H1 (cell line): ENCODE measurements at regions not wholly inside any gene's neighbourhood (a gene's known extent, or its start where the extent isn't known, plus 50 kb on each side); places are given as distances from the start of the nearest gene placed in this dataset.

ENCODE experiments used
- CTCF ChIA-PET: fragments of 300-600 bp; sonication (Branson Sonifier 250); formaldehyde crosslinking; loops from one replicate; lab custom pipeline; 2021; ENCODE audit not compliant: partially characterized antibody; lab: Charles Lee
- POLR2A ChIA-PET: fragments of 300-600 bp; sonication (Branson Sonifier 250); formaldehyde crosslinking; loops from one replicate; lab custom pipeline; 2021; ENCODE audit warnings: inconsistent platforms; ENCODE audit not compliant: partially characterized antibody; lab: Charles Lee
- DNase-seq, 2 experiments: peaks; one replicate each; pipeline versions ENCODE4 v3.0.0 to v3.0.0-alpha.2; 2010 to 2022; ENCODE audit warnings: low spot score in 2 of 2, low read depth in 1 of 2, mixed read lengths in 1 of 2
- FAIRE-seq: peaks from 2 replicates; lab custom pipeline; 2011; peaks lifted over from hg19 to GRCh38; lab: Jason Lieb, UNC
- H2AFZ ChIP-seq: 2 replicates; pipeline ENCODE4 v1.8.1; 2012; ENCODE audit warnings: low read length, inconsistent platforms
- H2AK5ac ChIP-seq: 2 replicates; pipeline ENCODE4 v1.6.1; 2013; ENCODE audit warnings: low read depth, low read length
- H2BK120ac ChIP-seq: replicated peaks from 2 replicates; pipeline ENCODE3; 2013; ENCODE audit warnings: low read depth, low read length, inconsistent platforms
- H2BK12ac ChIP-seq: 2 replicates; pipeline ENCODE4 v1.6.1; 2013; ENCODE audit warnings: low read depth, low read length
- H2BK15ac ChIP-seq: 2 replicates; pipeline ENCODE4 v1.6.1; 2013; ENCODE audit warnings: low read length
- H2BK20ac ChIP-seq: 2 replicates; pipeline ENCODE4 v1.6.1; 2013; ENCODE audit warnings: low read length
- H2BK5ac ChIP-seq: 2 replicates; pipeline ENCODE4 v1.6.1; 2013; ENCODE audit warnings: low read depth, low read length
- H3K14ac ChIP-seq: 2 replicates; pipeline ENCODE4 v1.6.1; 2013; ENCODE audit warnings: inconsistent platforms; ENCODE audit not compliant: insufficient read length
- H3K18ac ChIP-seq: 2 replicates; pipeline ENCODE4 v1.6.1; 2013; ENCODE audit warnings: low read length; ENCODE audit errors: extremely low read depth
- H3K23ac ChIP-seq: 2 replicates; pipeline ENCODE4 v1.6.1; 2013; ENCODE audit warnings: inconsistent platforms; ENCODE audit not compliant: insufficient read length
- H3K23me2 ChIP-seq: 2 replicates; pipeline ENCODE4 v1.6.1; 2013; ENCODE audit warnings: low read depth, low read length
- H3K27ac ChIP-seq: 2 replicates; pipeline ENCODE4 v1.6.1; 2011; ENCODE audit warnings: low read depth, low read length, inconsistent platforms
- H3K27me3 ChIP-seq, 4 experiments: replicated peaks in 1 of 4; 1 replicate in 1 of 4; 2 replicates in 3 of 4; pipeline versions ENCODE4 v1.6.1 to v1.8.1; 2011 to 2013; ENCODE audit warnings: low read length in 3 of 4, mild to moderate bottlenecking in 3 of 4, inconsistent platforms in 2 of 4, mixed read lengths in 2 of 4, moderate library complexity in 1 of 4; ENCODE audit not compliant: control insufficient read depth in 3 of 4, insufficient read depth in 3 of 4; ENCODE audit errors: extremely low read depth in 1 of 4
- H3K36me3 ChIP-seq, 4 experiments: 2 replicates each; pipeline versions ENCODE4 v1.6.1 to v1.8.1; 2011 to 2013; ENCODE audit warnings: mild to moderate bottlenecking in 4 of 4, low read length in 3 of 4, moderate library complexity in 2 of 4, control low read depth in 1 of 4, inconsistent platforms in 1 of 4; ENCODE audit not compliant: insufficient read depth in 4 of 4, control insufficient read depth in 2 of 4
- H3K4ac ChIP-seq: replicated peaks from 2 replicates; pipeline ENCODE3; 2013; ENCODE audit warnings: low read length, low read depth, mixed read lengths, inconsistent platforms; ENCODE audit not compliant: insufficient read length
- H3K4me1 ChIP-seq, 4 experiments: replicated peaks in 1 of 4; 1 replicate in 1 of 4; 2 replicates in 3 of 4; pipeline versions ENCODE4 v1.6.1 to v1.8.1; 2011 to 2013; ENCODE audit warnings: low read length in 3 of 4, inconsistent platforms in 2 of 4, mixed read lengths in 1 of 4; ENCODE audit not compliant: insufficient read depth in 4 of 4, control insufficient read depth in 3 of 4
- H3K4me2 ChIP-seq, 2 experiments: 2 replicates each; pipeline versions ENCODE4 v1.6.1 to v1.8.1; 2011 to 2013; ENCODE audit warnings: low read depth in 2 of 2, low read length in 2 of 2, control low read depth in 1 of 2, inconsistent platforms in 1 of 2, mild to moderate bottlenecking in 1 of 2; ENCODE audit not compliant: insufficient read depth in 1 of 2
- H3K4me3 ChIP-seq, 4 experiments: fragments of 200-600, 300-600 bp in 1 of 4; sonication (generic), shearing (Covaris generic), sonication (Bioruptor Twin) in 1 of 4; 2 replicates each; pipeline versions ENCODE4 v1.5.1 to v1.8.1; 2011 to 2016; ENCODE audit warnings: low read length in 4 of 4, low read depth in 3 of 4, control low read depth in 2 of 4, inconsistent platforms in 2 of 4, mild to moderate bottlenecking in 2 of 4, mixed read lengths in 1 of 4, moderate library complexity in 1 of 4; ENCODE audit not compliant: insufficient read depth in 2 of 4; ENCODE audit errors: extremely low read depth in 1 of 4
- H3K56ac ChIP-seq: replicated peaks from 2 replicates; pipeline ENCODE3; 2013; ENCODE audit warnings: low read depth, mild to moderate bottlenecking, mixed read lengths, low read length, inconsistent platforms; ENCODE audit not compliant: insufficient read length
- H3K79me1 ChIP-seq: 2 replicates; pipeline ENCODE4 v1.6.1; 2013; ENCODE audit warnings: low read depth, low read length, control low read depth
- H3K79me2 ChIP-seq, 2 experiments: 2 replicates each; pipeline versions ENCODE4 v1.6.1 to v1.8.1; 2012 to 2013; ENCODE audit warnings: low read length in 2 of 2, mild to moderate bottlenecking in 2 of 2, inconsistent platforms in 1 of 2; ENCODE audit not compliant: insufficient read depth in 2 of 2, control insufficient read depth in 1 of 2
- H3K9ac ChIP-seq, 4 experiments: replicated peaks in 1 of 4; 1 replicate in 1 of 4; 2 replicates in 3 of 4; pipeline versions ENCODE4 v1.6.1 to v1.8.1; 2011 to 2013; ENCODE audit warnings: low read depth in 3 of 4, low read length in 3 of 4, control low read depth in 2 of 4, mild to moderate bottlenecking in 2 of 4, moderate library complexity in 2 of 4, inconsistent platforms in 1 of 4; ENCODE audit errors: extremely low read depth in 1 of 4
- H3K9me3 ChIP-seq, 2 experiments: 2 replicates each; pipeline versions ENCODE4 v1.6.1 to v1.8.1; 2012 to 2013; ENCODE audit warnings: mild to moderate bottlenecking in 2 of 2, moderate library complexity in 2 of 2, control low read depth in 1 of 2, inconsistent platforms in 1 of 2, low read depth in 1 of 2, low read length in 1 of 2, mixed read lengths in 1 of 2; ENCODE audit not compliant: insufficient read depth in 2 of 2
- H4K20me1 ChIP-seq, 2 experiments: replicated peaks in 1 of 2; 2 replicates each; pipeline versions ENCODE3 to v1.8.1; 2011 to 2013; ENCODE audit warnings: inconsistent platforms in 2 of 2, low read length in 2 of 2, mild to moderate bottlenecking in 1 of 2; ENCODE audit not compliant: insufficient read depth in 2 of 2, control insufficient read depth in 1 of 2
- H4K5ac ChIP-seq: 2 replicates; pipeline ENCODE4 v1.6.1; 2013; ENCODE audit warnings: low read length, low read depth, mixed read lengths, inconsistent platforms; ENCODE audit not compliant: insufficient read length
- H4K8ac ChIP-seq: 2 replicates; pipeline ENCODE4 v1.8.0; 2013; ENCODE audit warnings: mild to moderate bottlenecking, moderate library complexity, low read length, inconsistent platforms; ENCODE audit not compliant: insufficient read depth; ENCODE audit errors: extremely low read depth
- H4K91ac ChIP-seq: replicated peaks from 2 replicates; pipeline ENCODE3; 2013; ENCODE audit warnings: low read length, mixed read lengths, inconsistent platforms; ENCODE audit not compliant: insufficient read length
- CBX8 ChIP-seq: fragments of 300-800, 300-1000 bp; sonication (generic); IDR thresholded peaks from 2 replicates; pipeline ENCODE4 v1.7.1; 2016; ENCODE audit warnings: low read depth, low read length, borderline replicate concordance
- JUND ChIP-seq: IDR thresholded peaks from 2 replicates; pipeline ENCODE4 v1.6.1; 2011; ENCODE audit warnings: mild to moderate bottlenecking, improper control_type of control experiment, low read length
- NANOG ChIP-seq: IDR thresholded peaks from 2 replicates; pipeline ENCODE4 v1.6.1; 2011; ENCODE audit warnings: low read length, low read depth, mild to moderate bottlenecking, inconsistent platforms; ENCODE audit not compliant: insufficient read depth, poor library complexity, severe bottlenecking
- ZNF274 ChIP-seq: IDR thresholded peaks from 2 replicates; pipeline ENCODE4 v1.7.0; 2012; ENCODE audit warnings: low read length, borderline replicate concordance; ENCODE audit errors: extremely low read depth
- WGBS, 2 experiments: shearing (Covaris generic) in 1 of 2; methylation state at CpG; one replicate each; pipeline versions ENCODE4 v1.1.6 to v1.1.7; 2013 to 2015; ENCODE audit warnings: low lambda C conversion rate in 2 of 2, mixed read lengths in 2 of 2, inconsistent platforms in 1 of 2, low coverage in 1 of 2, missing lambda C conversion rate in 1 of 2; ENCODE audit not compliant: insufficient replicate concordance in 2 of 2, insufficient coverage in 1 of 2, insufficient read length in 1 of 2; ENCODE audit errors: extremely low coverage in 1 of 2, missing lambda C conversion rate in 1 of 2; 5-methylcytosine and 5-hydroxymethylcytosine counted together

GRCh38 chr16:63512910-63513309 is 1476.7 kb upstream of the CDH8 start:
- TF ChIP-seq CBX8 (no peak), JUND (no peak), ZNF274 (no peak), NANOG (no peak)
- Histone ChIP-seq H3K14ac (no peak overlapping the region), H3K27ac (no peak overlapping the region), H4K91ac (no peak overlapping the region), H4K20me1 (no peaks in the 10 kb centered on the region), H3K27me3 (no peaks in the 10 kb centered on the region), H3K36me3 (no peaks in the 10 kb centered on the region), H2BK12ac (no peak overlapping the region), H3K18ac (no peak overlapping the region), H2BK5ac (no peak overlapping the region), H3K4me2 (no peak overlapping the region), H2BK20ac (no peak overlapping the region), H2AK5ac (no peak overlapping the region), H3K23ac (no peak overlapping the region), H3K4me3 (no peak overlapping the region), H3K9me3 (no peaks in the 10 kb centered on the region), H2AFZ (no peak overlapping the region), H3K79me1 (no peaks in the 10 kb centered on the region), H3K4ac (no peak overlapping the region), H2BK120ac (no peak overlapping the region), H2BK15ac (no peak overlapping the region), H3K56ac (no peak overlapping the region), H4K5ac (no peak overlapping the region), H3K4me1 (no peaks in the 10 kb centered on the region), H3K79me2 (no peaks in the 10 kb centered on the region), H4K8ac (no peak overlapping the region), H3K9ac (no peak overlapping the region), H3K23me2 (no peaks in the 10 kb centered on the region)
- DNase-seq (no peak), FAIRE-seq (no peak)
- CTCF ChIA-PET, result no interaction called here
- 88% methylated on average over 1 of the region's 1 CpG; no CpG with 5 or more reads in 1 of the 2 experiments for WGBS, 2 experiments
- POLR2A ChIA-PET, result no interaction called here
